C1 segment of cervical spinal cord (tissue), 14 donors: ENCODE measurements at regions not wholly inside any gene's neighbourhood (a gene's known extent, or its start where the extent isn't known, plus 50 kb on each side); places are given as distances from the start of the nearest gene placed in this dataset.
"Not testable (repeated sequence)": the region's sequence is repeated elsewhere in the genome, so short reads cannot be mapped to it uniquely, and the experiment has no call there.

Experiments
- DNase-seq, 14 donors: peaks; one replicate each; lab custom pipeline; 2025; lab: John Stamatoyannopoulos, UW

- DNase-seq, result no peak
These were observed 338.0 kb upstream of the KIAA1217 start for GRCh38 chr10:23870651-23871610.

DNA sequence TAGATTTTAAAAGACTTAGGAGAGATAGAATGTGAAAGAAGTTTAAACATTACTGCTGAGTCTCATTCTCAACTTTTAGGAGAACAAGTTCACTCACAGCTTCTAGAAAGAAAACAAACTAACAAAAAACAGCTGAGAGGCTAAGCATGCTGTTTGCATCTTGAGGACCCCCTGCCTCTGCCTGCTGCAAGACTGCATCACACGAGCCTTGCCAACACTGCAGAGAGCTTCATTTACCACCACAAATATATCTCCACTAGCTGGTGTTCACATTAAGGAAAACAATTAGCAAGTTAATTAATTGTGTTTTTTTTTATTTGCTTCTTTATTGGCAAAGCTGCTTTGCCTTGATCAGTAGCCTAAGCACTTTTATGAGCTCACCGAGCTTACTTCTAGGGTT, 336.6 kb upstream of the KIAA1217 start:
- no peak for DNase-seq

DNA sequence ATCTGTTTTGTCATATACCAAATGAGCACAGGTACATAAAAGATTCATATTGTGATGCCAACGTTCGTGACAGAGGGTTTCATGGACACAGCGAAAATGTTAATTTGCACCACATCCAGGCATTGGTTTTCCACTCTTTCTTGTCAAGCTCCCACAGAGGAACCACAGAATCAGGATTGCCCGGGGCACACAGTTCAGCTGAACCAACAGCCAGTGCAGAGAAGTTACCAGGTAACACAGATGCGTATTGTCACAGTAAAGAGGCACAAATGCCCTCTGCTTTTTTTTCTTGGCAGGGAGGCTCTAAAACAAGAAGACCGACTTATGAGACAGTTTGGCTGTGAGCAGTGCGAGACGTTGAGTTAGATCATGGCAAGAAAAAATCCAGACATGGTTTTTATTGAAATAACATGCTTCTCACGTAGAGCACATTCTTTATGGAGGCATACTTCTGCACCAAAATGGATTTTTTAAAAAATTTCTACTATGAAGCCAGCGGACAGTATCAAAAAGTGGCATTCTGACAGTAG, 331.1 kb upstream of the KIAA1217 start:
- DNase-seq, result no peak

GRCh38 chr10:23884670-23885069, 324.3 kb upstream of the KIAA1217 start:
- no peak for DNase-seq

DNA sequence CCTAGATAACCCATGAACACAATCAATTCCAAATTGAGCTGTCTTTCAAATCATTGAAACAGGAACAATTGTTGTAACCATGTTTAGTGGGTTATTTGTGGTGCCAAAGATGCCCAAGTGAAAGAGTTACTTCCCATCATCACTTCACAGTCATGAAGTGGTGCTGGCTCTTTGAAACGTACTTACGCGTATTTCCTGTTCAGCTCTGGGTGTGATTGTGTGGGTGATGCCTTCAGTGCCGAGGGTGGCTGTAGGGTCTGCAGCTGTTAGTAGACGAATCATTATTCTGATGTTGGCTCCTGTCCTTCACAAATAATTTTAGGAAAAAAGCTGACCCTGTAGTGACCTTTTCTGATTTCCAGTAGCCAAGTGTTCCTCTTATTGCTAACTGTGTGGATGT, 323.1 kb upstream of the KIAA1217 start:
- no peak for DNase-seq

DNA sequence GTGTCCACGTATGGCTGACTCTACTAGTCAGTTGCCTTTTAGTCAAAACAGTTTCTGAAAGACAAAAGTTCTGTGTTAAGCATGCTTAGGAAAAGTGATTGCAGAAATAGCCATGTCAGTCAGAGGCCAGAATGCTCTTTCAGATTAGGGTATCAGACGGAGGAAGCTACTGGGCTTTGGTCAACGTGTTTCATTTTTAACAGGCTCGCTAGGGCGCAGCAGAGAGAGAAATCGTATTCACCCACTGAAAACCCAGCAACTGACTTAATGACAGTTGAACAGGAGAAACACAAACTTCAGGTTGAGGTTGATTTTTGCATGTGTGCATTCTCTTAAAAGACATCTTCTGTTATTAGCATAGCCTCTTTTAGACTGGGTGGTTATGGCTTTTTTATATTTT, 322.6 kb upstream of the KIAA1217 start:
- no peak for DNase-seq

- DNase-seq, result no peak
These were observed 317.6 kb upstream of the KIAA1217 start for GRCh38 chr10:23891301-23891700.

- DNase-seq, result no peak
These were observed 316.6 kb upstream of the KIAA1217 start for GRCh38 chr10:23892296-23892695.

- DNase-seq, result no peak
These were observed 311.7 kb upstream of the KIAA1217 start for GRCh38 chr10:23897267-23897666.

GRCh38 chr10:23897861-23898260, 311.1 kb upstream of the KIAA1217 start:
- DNase-seq, result no peak

- DNase-seq, result no peak
These were observed 309.8 kb upstream of the KIAA1217 start for GRCh38 chr10:23899166-23899565.

GRCh38 chr10:23910291-23910690, 298.6 kb upstream of the KIAA1217 start:
- DNase-seq, result no peak

DNA sequence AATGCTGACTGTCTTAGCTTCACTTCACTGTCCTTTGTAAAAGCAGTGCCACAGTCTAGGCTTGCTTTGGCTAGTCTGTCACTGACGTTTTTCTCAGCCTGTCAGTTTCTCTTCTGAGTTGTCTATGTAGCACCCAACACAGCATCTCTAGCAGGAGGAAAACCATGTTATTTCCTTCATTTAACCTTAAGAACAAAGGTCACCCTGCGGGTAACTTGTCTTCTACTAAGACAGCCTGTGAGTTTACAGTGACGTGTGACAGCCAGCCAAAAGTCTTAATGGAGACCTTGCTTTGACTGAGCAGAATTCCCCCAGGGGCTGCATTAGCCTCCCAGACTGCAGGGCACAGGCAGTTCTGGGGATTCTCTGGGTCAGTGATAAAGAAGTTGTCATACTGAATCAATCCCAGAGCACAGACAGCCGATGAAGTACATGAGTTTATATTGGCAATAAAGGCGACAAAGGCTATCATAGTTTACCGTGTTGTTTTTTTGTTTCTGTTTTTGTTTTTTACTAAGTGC, 296.0 kb upstream of the KIAA1217 start:
- DNase-seq, result no peak

DNA sequence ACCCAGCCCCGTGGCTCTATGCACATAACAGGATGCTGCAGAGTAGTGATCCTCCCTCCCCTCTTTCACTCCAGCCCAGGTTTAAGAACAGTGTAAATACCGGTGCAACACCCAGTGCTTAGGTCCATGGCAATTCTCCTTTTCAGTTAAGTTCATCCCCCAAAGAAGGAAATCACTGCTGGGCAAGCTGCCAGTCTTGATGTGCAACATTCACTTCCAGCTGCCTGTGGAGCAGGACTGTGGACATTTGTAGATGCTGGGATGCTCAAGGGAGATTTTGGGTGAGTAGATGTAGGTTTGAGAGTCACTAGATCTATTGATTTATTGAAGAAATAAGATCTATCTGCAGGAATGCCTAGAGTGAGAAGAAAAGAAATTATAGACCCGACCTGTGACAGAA, 294.3 kb upstream of the KIAA1217 start:
- DNase-seq, result no peak

DNA sequence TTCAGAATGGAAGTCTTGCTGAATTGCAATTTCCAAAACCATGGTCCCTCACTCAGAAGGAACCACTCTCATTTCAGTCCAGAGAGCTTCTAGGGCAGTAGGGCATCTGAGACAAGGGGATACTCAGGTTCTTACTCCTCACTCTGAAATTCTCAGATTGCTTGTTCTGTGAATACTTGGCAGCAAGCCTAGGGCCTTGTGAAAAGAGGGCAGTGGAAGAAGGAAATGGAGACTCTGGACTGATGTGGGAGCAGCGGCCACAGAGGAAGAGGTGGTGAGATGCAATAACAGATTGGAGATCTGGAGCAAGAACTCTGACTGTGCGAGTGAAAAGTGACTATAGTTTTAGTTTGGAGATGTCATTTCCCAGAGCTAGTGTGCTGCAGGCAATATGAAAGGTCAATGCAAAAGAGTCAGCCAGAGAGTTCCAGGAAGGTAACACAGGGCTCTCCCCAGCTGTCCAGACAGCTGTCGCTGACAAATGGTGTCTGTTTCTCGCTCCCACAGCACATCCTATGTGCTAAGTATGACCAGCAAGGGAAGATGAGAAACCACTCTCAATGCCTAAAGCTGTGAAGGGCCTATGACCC, 291.6 kb upstream of the KIAA1217 start:
- DNase-seq, result no peak

GRCh38 chr10:23918090-23918723, 290.7 kb upstream of the KIAA1217 start:
- no peak for DNase-seq

- DNase-seq, result no peak
These were observed 290.1 kb upstream of the KIAA1217 start for GRCh38 chr10:23918839-23919238.

DNA sequence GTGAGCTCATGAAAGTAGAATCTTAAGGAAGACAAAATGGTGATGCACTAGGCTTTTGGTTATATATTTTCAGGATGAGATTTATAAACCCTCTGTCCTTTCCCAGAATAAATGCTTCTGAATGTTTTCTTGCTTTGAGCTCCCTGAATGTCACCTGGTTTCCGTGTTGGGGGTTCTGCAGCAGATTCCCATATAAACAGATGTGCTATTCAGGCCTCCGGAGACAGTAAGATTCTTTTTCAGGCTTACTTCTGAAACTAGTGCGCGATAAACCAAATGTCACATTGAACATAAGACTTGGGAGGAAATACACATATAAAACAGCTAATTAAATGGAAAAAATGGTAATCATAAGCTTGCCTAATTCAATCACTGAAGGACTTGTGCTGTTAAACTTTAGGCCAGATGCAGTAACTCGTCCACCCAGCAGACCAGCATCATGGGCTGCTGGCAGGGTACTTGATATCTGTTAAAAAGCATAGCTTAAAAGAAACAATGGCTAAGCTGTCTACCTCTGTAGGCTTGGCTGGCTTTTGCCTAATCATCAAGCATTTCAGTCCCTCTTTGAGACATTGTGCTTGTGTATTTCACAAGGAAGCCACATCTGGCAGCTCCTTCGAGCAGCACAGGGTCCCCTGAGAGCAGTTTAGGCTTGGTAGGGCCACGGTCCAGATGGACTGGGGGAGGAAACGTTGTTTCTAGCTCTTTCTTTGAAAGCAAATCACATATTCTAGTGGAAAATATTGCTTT, 281.2 kb upstream of the KIAA1217 start:
- DNase-seq, result no peak

- not testable (repeated sequence) for DNase-seq
These were observed 274.9 kb upstream of the KIAA1217 start for GRCh38 chr10:23934023-23934422.

DNA sequence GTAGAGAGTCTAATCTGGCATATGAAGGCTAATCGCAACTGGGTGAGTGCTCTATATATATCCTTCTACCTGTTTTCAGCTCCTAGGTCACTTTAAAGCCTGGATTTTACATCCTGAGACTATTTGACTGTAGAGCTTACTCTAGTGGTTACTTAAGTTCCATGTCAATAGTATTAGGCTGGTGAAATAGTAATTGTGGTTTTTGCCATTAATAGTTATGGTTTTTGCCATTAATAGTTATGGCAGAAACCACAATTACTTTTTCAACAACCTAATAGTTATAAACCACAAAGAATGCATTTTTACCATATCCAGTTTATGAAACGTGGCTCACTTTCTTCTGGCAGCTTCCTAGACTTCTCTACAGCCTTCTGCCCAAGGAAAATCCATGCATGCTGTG, 263.1 kb upstream of the KIAA1217 start:
- no peak for DNase-seq

DNA sequence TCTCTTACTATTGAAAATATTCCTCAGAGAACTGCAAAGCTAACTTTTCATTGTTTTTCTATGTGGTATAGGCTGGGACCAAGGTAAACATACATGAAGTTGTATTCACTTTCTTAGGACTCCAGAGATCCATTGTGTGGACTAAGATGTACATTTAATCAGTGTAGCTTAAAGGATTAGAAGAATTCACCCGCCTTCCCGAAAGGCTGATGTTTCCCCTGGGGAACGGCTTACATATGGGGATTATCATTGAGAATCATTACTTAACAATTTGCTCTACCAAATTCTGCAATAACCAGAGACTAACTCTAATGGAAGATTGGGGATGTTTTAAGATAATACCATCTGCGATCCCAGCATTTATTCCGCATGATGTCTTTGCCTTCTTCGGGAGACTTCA, 257.1 kb upstream of the KIAA1217 start:
- DNase-seq, result no peak
